ENCODE measurements at regions not wholly inside any gene's neighbourhood (a gene's known extent, or its start where the extent isn't known, plus 50 kb on each side); places are given as distances from the start of the nearest gene placed in this dataset.
"Not testable (repeated sequence)": the region's sequence is repeated elsewhere in the genome, so short reads cannot be mapped to it uniquely, and the experiment has no call there.

- not testable (repeated sequence) for H3K36me3 Mint-ChIP-seq, H3K27me3 ChIP-seq
These were observed 672.2 kb downstream of the PRIM2 start for GRCh38 chr6:57989520-57990080.

GRCh38 chr6:57998858-57999619 lies 681.6 kb downstream of the PRIM2 start:
- H3K4me1 ChIP-seq; H3K27me3 ChIP-seq; H3K4me3 ChIP-seq; H3K4me1 Mint-ChIP-seq; H3K9me3 ChIP-seq (ENCODE audit: low read depth); H3K27ac ChIP-seq; H3K27me3 Mint-ChIP-seq (ENCODE audit: insufficient read depth, low read depth); H3K36me3 ChIP-seq; DNase-seq (ENCODE audit: low spot score); H3K36me3 Mint-ChIP-seq; H4K20me1 ChIP-seq (ENCODE audit: low read depth); H3K4me3 Mint-ChIP-seq; H3K79me2 ChIP-seq (ENCODE audit: low read depth); H3K27ac Mint-ChIP-seq; H3K9ac ChIP-seq; H2AFZ ChIP-seq (replicated peaks); H3K4me2 ChIP-seq; H3F3A ChIP-seq (ENCODE audit: low read depth); H3K9me3 Mint-ChIP-seq: not testable (repeated sequence)

More at GRCh38 chr6:57989520-57990080, 672.2 kb downstream of the PRIM2 start:
- not testable (repeated sequence) for H3K79me2 ChIP-seq (ENCODE audit: low read depth); H3K4me3 Mint-ChIP-seq; H3K27me3 Mint-ChIP-seq (ENCODE audit: insufficient read depth, low read depth); H3K27ac Mint-ChIP-seq; H3K9me3 Mint-ChIP-seq; H3F3A ChIP-seq (ENCODE audit: low read depth); H4K20me1 ChIP-seq (ENCODE audit: low read depth); H2AFZ ChIP-seq (replicated peaks); H3K9me3 ChIP-seq (ENCODE audit: low read depth); H3K27ac ChIP-seq; H3K36me3 ChIP-seq; H3K9ac ChIP-seq; H3K4me1 Mint-ChIP-seq; DNase-seq (ENCODE audit: low spot score); H3K4me3 ChIP-seq; H3K4me1 ChIP-seq; H3K4me2 ChIP-seq

- not testable (repeated sequence) for H3K27me3 Mint-ChIP-seq (ENCODE audit: insufficient read depth, low read depth); H3K9me3 Mint-ChIP-seq; H3K27ac ChIP-seq; H3K27me3 ChIP-seq; H3K4me1 ChIP-seq; H3K4me3 Mint-ChIP-seq; H2AFZ ChIP-seq (replicated peaks); H3K4me2 ChIP-seq; H3K36me3 Mint-ChIP-seq; H3K36me3 ChIP-seq; H3F3A ChIP-seq (ENCODE audit: low read depth); H3K4me3 ChIP-seq; H3K79me2 ChIP-seq (ENCODE audit: low read depth); H3K9ac ChIP-seq; H4K20me1 ChIP-seq (ENCODE audit: low read depth); H3K27ac Mint-ChIP-seq; H3K9me3 ChIP-seq (ENCODE audit: low read depth); DNase-seq (ENCODE audit: low spot score); H3K4me1 Mint-ChIP-seq
These were observed 682.8 kb downstream of the PRIM2 start for GRCh38 chr6:58000233-58000632.

GRCh38 chr6:58003417-58004167 lies 686.2 kb downstream of the PRIM2 start:
- not testable (repeated sequence) for H3K9ac ChIP-seq; H3K4me1 Mint-ChIP-seq; H3K4me3 ChIP-seq; H3F3A ChIP-seq (ENCODE audit: low read depth); H3K36me3 ChIP-seq; DNase-seq (ENCODE audit: low spot score); H3K36me3 Mint-ChIP-seq; H2AFZ ChIP-seq (replicated peaks); H4K20me1 ChIP-seq (ENCODE audit: low read depth); H3K27me3 ChIP-seq; H3K9me3 ChIP-seq (ENCODE audit: low read depth); H3K4me3 Mint-ChIP-seq; H3K4me1 ChIP-seq; H3K79me2 ChIP-seq (ENCODE audit: low read depth); H3K9me3 Mint-ChIP-seq; H3K27ac Mint-ChIP-seq; H3K27ac ChIP-seq; H3K27me3 Mint-ChIP-seq (ENCODE audit: insufficient read depth, low read depth); H3K4me2 ChIP-seq

- DNase-seq (ENCODE audit: low spot score); H3K9me3 ChIP-seq (ENCODE audit: low read depth); H4K20me1 ChIP-seq (ENCODE audit: low read depth); H3K9me3 Mint-ChIP-seq; H3K27ac Mint-ChIP-seq; H3K4me2 ChIP-seq; H3K36me3 Mint-ChIP-seq; H3K79me2 ChIP-seq (ENCODE audit: low read depth); H3K9ac ChIP-seq; H3K4me1 ChIP-seq; H2AFZ ChIP-seq (replicated peaks); H3F3A ChIP-seq (ENCODE audit: low read depth); H3K4me3 Mint-ChIP-seq; H3K27me3 ChIP-seq; H3K27ac ChIP-seq; H3K4me1 Mint-ChIP-seq; H3K4me3 ChIP-seq; H3K36me3 ChIP-seq; H3K27me3 Mint-ChIP-seq (ENCODE audit: insufficient read depth, low read depth): not testable (repeated sequence)
These were observed 690.0 kb downstream of the PRIM2 start for GRCh38 chr6:58007334-58008000.

- not testable (repeated sequence) for H3K27me3 ChIP-seq; H3K4me3 ChIP-seq; H3K27ac ChIP-seq; H3K36me3 ChIP-seq; H3K79me2 ChIP-seq (ENCODE audit: low read depth); H4K20me1 ChIP-seq (ENCODE audit: low read depth); H3K9me3 ChIP-seq (ENCODE audit: low read depth); H3F3A ChIP-seq (ENCODE audit: low read depth); H3K9ac ChIP-seq; H3K9me3 Mint-ChIP-seq; H3K27ac Mint-ChIP-seq; H3K4me2 ChIP-seq; H3K36me3 Mint-ChIP-seq; H3K4me1 ChIP-seq; H3K4me3 Mint-ChIP-seq; H2AFZ ChIP-seq (replicated peaks); DNase-seq (ENCODE audit: low spot score); H3K27me3 Mint-ChIP-seq (ENCODE audit: insufficient read depth, low read depth); H3K4me1 Mint-ChIP-seq
These were observed 690.5 kb downstream of the PRIM2 start for GRCh38 chr6:58008001-58008335.

- H4K20me1 ChIP-seq (ENCODE audit: low read depth); H3K27me3 ChIP-seq; H3K9ac ChIP-seq; H3K9me3 ChIP-seq (ENCODE audit: low read depth); H3F3A ChIP-seq (ENCODE audit: low read depth); H3K4me1 Mint-ChIP-seq; H3K9me3 Mint-ChIP-seq; H3K36me3 Mint-ChIP-seq; H2AFZ ChIP-seq (replicated peaks); H3K27me3 Mint-ChIP-seq (ENCODE audit: insufficient read depth, low read depth); H3K4me3 Mint-ChIP-seq; H3K36me3 ChIP-seq; H3K4me2 ChIP-seq; H3K4me1 ChIP-seq; H3K4me3 ChIP-seq; H3K27ac ChIP-seq; H3K27ac Mint-ChIP-seq; H3K79me2 ChIP-seq (ENCODE audit: low read depth): not testable (repeated sequence)
- DNase-seq (ENCODE audit: low spot score), result peak; percentile 3
These were observed 694.6 kb downstream of the PRIM2 start for GRCh38 chr6:58011954-58012600.
